SH-SY5Y (cell line): ENCODE measurements at regions not wholly inside any gene's neighbourhood (a gene's known extent, or its start where the extent isn't known, plus 50 kb on each side); places are given as distances from the start of the nearest gene placed in this dataset.

Source experiments
- GATA2 ChIP-seq: IDR thresholded peaks from 2 replicates; pipeline ENCODE4 v1.6.1; 2011; ENCODE audit warnings: mild to moderate bottlenecking, low read depth, low read length
- GATA3 ChIP-seq: IDR thresholded peaks from 2 replicates; pipeline ENCODE4 v1.6.1; 2011; ENCODE audit warnings: low read depth, mild to moderate bottlenecking, low read length, moderate library complexity

- TF ChIP-seq GATA3, result no peak
- TF ChIP-seq GATA2, result no peak
Measured at GRCh38 chr16:63925221-63925620, 1196.6 kb downstream of the CDH11 start.

GRCh38 chr16:63922560-63922959 lies 1199.3 kb downstream of the CDH11 start:
- no peak for TF ChIP-seq GATA2
- TF ChIP-seq GATA3, result no peak

GRCh38 chr16:63921737-63922295 lies 1200.0 kb downstream of the CDH11 start:
- no peak for TF ChIP-seq GATA2
- no peak for TF ChIP-seq GATA3

- TF ChIP-seq GATA2, result no peak
- no peak for TF ChIP-seq GATA3
Measured at GRCh38 chr16:63913290-63913689, 1208.6 kb downstream of the CDH11 start.

- TF ChIP-seq GATA2, result no peak
- no peak for TF ChIP-seq GATA3
Measured at GRCh38 chr16:63907251-63907650, 1214.6 kb downstream of the CDH11 start.

- TF ChIP-seq GATA3 (no peak), GATA2 (no peak)
Measured at GRCh38 chr16:63904930-63905329, 1216.9 kb downstream of the CDH11 start.

- TF ChIP-seq GATA3 (no peak), GATA2 (no peak)
Measured at GRCh38 chr16:63904182-63904581, 1217.7 kb downstream of the CDH11 start.

- TF ChIP-seq GATA2, result no peak
- no peak for TF ChIP-seq GATA3
Measured at GRCh38 chr16:63896383-63897109, 1225.3 kb downstream of the CDH11 start.

- TF ChIP-seq GATA3 (no peak), GATA2 (no peak)
Measured at GRCh38 chr16:63890723-63891122, 1231.1 kb downstream of the CDH11 start.

GRCh38 chr16:63890081-63890480 lies 1231.8 kb downstream of the CDH11 start:
- TF ChIP-seq GATA2 (no peak), GATA3 (no peak)

- TF ChIP-seq GATA2 (no peak), GATA3 (no peak)
Measured at GRCh38 chr16:63883091-63883490, 1238.8 kb downstream of the CDH11 start.

GRCh38 chr16:63882576-63882975 lies 1239.3 kb downstream of the CDH11 start:
- TF ChIP-seq GATA2 (no peak), GATA3 (no peak)

GRCh38 chr16:63880948-63881347 lies 1240.9 kb downstream of the CDH11 start:
- TF ChIP-seq GATA2 (no peak), GATA3 (no peak)

- no peak for TF ChIP-seq GATA3
- no peak for TF ChIP-seq GATA2
Measured at GRCh38 chr16:63877401-63877800, 1244.5 kb downstream of the CDH11 start.

GRCh38 chr16:63876103-63876502 lies 1245.8 kb downstream of the CDH11 start:
- no peak for TF ChIP-seq GATA2
- no peak for TF ChIP-seq GATA3

GRCh38 chr16:63856537-63856936 lies 1265.3 kb downstream of the CDH11 start:
- TF ChIP-seq GATA3, result no peak
- no peak for TF ChIP-seq GATA2
